ENCODE measurements at regions not wholly inside any gene's neighbourhood (a gene's known extent, or its start where the extent isn't known, plus 50 kb on each side); places are given as distances from the start of the nearest gene placed in this dataset.

DNA sequence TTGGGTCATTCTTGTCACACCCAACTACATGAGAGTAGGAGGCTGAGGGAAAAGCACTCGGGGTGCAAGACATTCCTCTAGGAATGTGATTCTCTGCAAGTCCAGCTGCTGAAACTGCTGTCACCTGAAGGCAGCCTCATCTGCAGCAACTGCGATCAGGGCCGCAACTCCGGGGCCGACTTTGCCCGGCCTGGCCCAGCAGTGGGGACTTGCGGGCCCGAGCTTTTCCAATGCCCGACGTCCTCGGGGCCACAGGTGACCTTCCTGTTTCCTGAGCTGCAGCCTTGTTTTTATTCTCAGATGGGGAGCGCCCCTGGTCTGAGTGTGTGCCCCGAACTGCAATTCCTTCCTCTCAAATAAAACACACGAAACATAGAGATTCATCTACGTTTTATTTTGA is 104.7 kb upstream of the NKX1-1 start:
- Histone ChIP-seq H3K27me3 (ENCODE audit: insufficient read depth, low read length) (no peaks in the 10 kb centered on the region), H3K9ac (ENCODE audit: low read length) (no peak overlapping the region), H3K4me2 (ENCODE audit: low read length) (no peak overlapping the region), H3F3A (ENCODE audit: insufficient read depth, low read length) (no peaks in the 10 kb centered on the region), H3K36me3 (ENCODE audit: insufficient read depth, low read length) (no peaks in the 10 kb centered on the region), H3K4me3 (ENCODE audit: low read depth, low read length, poor library complexity, severe bottlenecking) (no peak overlapping the region), H4K20me1 (ENCODE audit: insufficient read depth, low read length) (no peaks in the 10 kb centered on the region), H3K79me2 (ENCODE audit: insufficient read depth, low read length) (no peaks in the 10 kb centered on the region), H3K9me2 (ENCODE audit: low read depth, low read length) (no peaks in the 10 kb centered on the region), H3K27ac (ENCODE audit: low read depth, low read length, poor library complexity, severe bottlenecking) (no peak overlapping the region), H3K4me1 (ENCODE audit: insufficient read depth, low read length, severe bottlenecking) (no peaks in the 10 kb centered on the region), H3K9me3 (ENCODE audit: low read length) (no peaks in the 10 kb centered on the region), H2AFZ (ENCODE audit: low read length) (no peak overlapping the region)
- TF ChIP-seq EZH2 (IDR thresholded peaks at IDR 0.05; ENCODE audit: borderline replicate concordance, low read length) (no peak), CTCF (IDR thresholded peaks at IDR 0.05; ENCODE audit: low read length) (no peak)

DNA sequence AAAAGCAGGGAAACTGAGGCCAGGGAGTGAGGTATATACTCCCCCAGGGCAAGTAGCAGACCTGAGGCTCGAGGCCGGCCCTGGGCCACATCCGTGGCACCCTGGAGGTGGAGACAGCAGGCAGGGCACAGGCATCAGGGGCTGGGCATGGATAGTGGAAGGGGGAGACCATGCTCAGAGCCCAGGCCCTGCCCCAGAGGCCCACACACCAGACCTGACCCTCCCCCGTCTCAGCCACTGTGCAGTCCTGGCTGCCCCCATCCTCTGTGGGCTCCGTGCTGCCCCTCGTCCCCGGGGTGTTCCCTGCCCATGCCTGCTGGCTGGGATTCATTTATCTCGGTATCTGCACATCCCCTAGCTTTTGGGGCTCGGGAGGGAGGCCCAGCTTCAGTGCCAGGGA is 103.1 kb upstream of the NKX1-1 start:
- no peak overlapping the region for H3K4me2 ChIP-seq (ENCODE audit: low read length)
- H3K9ac ChIP-seq (ENCODE audit: low read length), result no peak overlapping the region

GRCh38 chr4:1508161-1509160 is 102.2 kb upstream of the NKX1-1 start:
- Histone ChIP-seq H3K4me2 (ENCODE audit: low read length) (no peak overlapping the region), H3K9ac (ENCODE audit: low read length) (no peak overlapping the region), H3K36me3 (ENCODE audit: insufficient read depth, low read length) (no peaks in the 10 kb centered on the region), H3K4me3 (ENCODE audit: low read depth, low read length, poor library complexity, severe bottlenecking) (no peak overlapping the region), H3K27ac (ENCODE audit: low read depth, low read length, poor library complexity, severe bottlenecking) (no peak overlapping the region), H3K4me1 (ENCODE audit: insufficient read depth, low read length, severe bottlenecking) (no peaks in the 10 kb centered on the region), H4K20me1 (ENCODE audit: insufficient read depth, low read length) (no peaks in the 10 kb centered on the region), H3K27me3 (ENCODE audit: insufficient read depth, low read length) (no peaks in the 10 kb centered on the region), H3K9me2 (ENCODE audit: low read depth, low read length) (no peaks in the 10 kb centered on the region), H3K9me3 (ENCODE audit: low read length) (no peaks in the 10 kb centered on the region), H2AFZ (ENCODE audit: low read length) (no peak overlapping the region), H3K79me2 (ENCODE audit: insufficient read depth, low read length) (no peaks in the 10 kb centered on the region), H3F3A (ENCODE audit: insufficient read depth, low read length) (no peaks in the 10 kb centered on the region)
- TF ChIP-seq CTCF (IDR thresholded peaks at IDR 0.05; ENCODE audit: low read length), result no peak
- no peak for TF ChIP-seq EZH2 (IDR thresholded peaks at IDR 0.05; ENCODE audit: borderline replicate concordance, low read length)

More for the DNA sequence above, 103.1 kb upstream of the NKX1-1 start:
- Histone ChIP-seq H3K27me3 (ENCODE audit: insufficient read depth, low read length) (no peaks in the 10 kb centered on the region), H3K9me3 (ENCODE audit: low read length) (no peaks in the 10 kb centered on the region), H3K9me2 (ENCODE audit: low read depth, low read length) (no peaks in the 10 kb centered on the region), H4K20me1 (ENCODE audit: insufficient read depth, low read length) (no peaks in the 10 kb centered on the region), H3K4me3 (ENCODE audit: low read depth, low read length, poor library complexity, severe bottlenecking) (no peak overlapping the region), H3F3A (ENCODE audit: insufficient read depth, low read length) (no peaks in the 10 kb centered on the region), H3K4me1 (ENCODE audit: insufficient read depth, low read length, severe bottlenecking) (no peaks in the 10 kb centered on the region), H3K36me3 (ENCODE audit: insufficient read depth, low read length) (no peaks in the 10 kb centered on the region), H3K79me2 (ENCODE audit: insufficient read depth, low read length) (no peaks in the 10 kb centered on the region), H2AFZ (ENCODE audit: low read length) (no peak overlapping the region), H3K27ac (ENCODE audit: low read depth, low read length, poor library complexity, severe bottlenecking) (no peak overlapping the region)
- no peak for TF ChIP-seq CTCF (IDR thresholded peaks at IDR 0.05; ENCODE audit: low read length)
- TF ChIP-seq EZH2 (IDR thresholded peaks at IDR 0.05; ENCODE audit: borderline replicate concordance, low read length), result no peak
